ENCODE measurements at regions not wholly inside any gene's neighbourhood (a gene's known extent, or its start where the extent isn't known, plus 50 kb on each side); places are given as distances from the start of the nearest gene placed in this dataset.

DNA sequence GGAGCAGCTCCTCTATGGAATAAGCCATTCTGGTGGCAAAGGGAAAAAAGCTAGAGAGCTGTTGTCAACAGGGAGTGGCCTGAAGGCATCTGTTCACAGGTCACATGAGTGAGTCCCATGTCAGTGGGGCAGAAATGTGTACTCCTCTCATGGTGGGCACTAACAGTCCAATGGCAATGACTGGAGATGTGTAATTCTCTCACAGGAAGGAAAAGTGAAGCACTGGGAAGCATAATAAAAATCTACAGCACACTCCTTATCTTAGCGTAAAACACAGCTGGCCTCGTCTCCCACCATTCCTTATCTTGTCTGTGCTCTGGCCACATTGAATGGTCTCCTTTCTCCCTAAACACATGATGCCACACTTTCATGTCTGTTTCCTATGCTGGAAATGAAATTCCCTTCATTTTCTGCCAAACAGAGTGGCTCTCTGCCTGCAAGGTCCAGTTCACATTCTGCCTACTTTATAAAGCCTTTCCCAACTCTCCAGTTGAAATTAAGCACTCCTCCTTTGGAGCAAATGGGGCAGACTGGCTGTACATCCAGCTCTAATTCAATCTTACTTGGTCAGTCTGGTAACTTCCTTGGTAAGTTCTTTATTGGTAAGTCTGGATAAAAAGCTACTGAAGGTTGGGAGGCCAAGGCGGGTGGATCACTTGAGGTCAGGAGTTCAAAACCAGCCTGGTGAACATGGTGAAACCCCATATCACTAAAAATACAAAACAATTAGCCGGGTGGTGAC is 139.8 kb downstream of the RPL22L1 start:
- H3K79me2 ChIP-seq (ENCODE audit: control insufficient read depth, insufficient read depth, low read length): no peaks in the 10 kb centered on the region
- in situ Hi-C loops (cut with MboI) (no loop called here), intact Hi-C loops (cut with micrococcal nuclease) (loop anchor here (1.0 kb wide), 1 partner anchor 79 kb away; no protein-coding TSS in a partner anchor)
- FAIRE-seq (peak; percentile 89), DNase-seq (ENCODE audit: extremely low read depth in 1 of 4, low spot score in 3 of 4) (peak; percentile 63 to 88 (median 75)), ATAC-seq (peak; percentile 73)
- WGBS (ENCODE audit: insufficient coverage, low coverage, missing lambda C conversion rate): 11% methylated on average over 4 of the region's 4 CpGs
- no peaks in the 10 kb centered on the region for H3K27me3 ChIP-seq (ENCODE audit: control insufficient read depth in 2 of 2, insufficient read depth in 2 of 2, low read length in 2 of 2)
- H3K4me3 ChIP-seq: no peak overlapping the region
- BruUV-seq (replicated peaks): no TSS peak
- H3K4me1 ChIP-seq (replicated peaks in 1 of 2; ENCODE audit: control insufficient read depth in 2 of 2, insufficient read depth in 2 of 2, low read length in 2 of 2): peaks cover 38 to 66% of the 10 kb centered on the region in 2 experiments
- peak overlapping the region; percentile 85 for H3K27ac ChIP-seq (ENCODE audit: extremely low read depth, low read depth, low read length)
- H3K9ac ChIP-seq (ENCODE audit: insufficient read depth in 1 of 2, low read depth in 2 of 2, low read length in 2 of 2): peak overlapping the region; percentile 2 to 57; a peak in 3 of 4 replicates
- ChIA-PET CTCF (ENCODE audit: low intra/inter-chr PET ratio) (no interaction called here), POLR2A (interaction anchor here (0.6 to 2.6 kb wide), 11 partner anchors 10 to 331 kb away, joined by 3 to 18 read pairs (median 3); no protein-coding TSS in a partner anchor)
- no peaks in the 10 kb centered on the region for H3K9me1 ChIP-seq (ENCODE audit: control insufficient read depth, insufficient read depth, low read length)
- no peaks in the 10 kb centered on the region for H3K36me3 ChIP-seq (ENCODE audit: control insufficient read depth, insufficient read depth, low read length)
- H3K4me2 ChIP-seq (ENCODE audit: insufficient read depth, low read length): peak overlapping the region; percentile 78
- H2AFZ ChIP-seq (ENCODE audit: low read depth, low read length): peak overlapping the region; percentile 62
- H4K20me1 ChIP-seq (replicated peaks; ENCODE audit: control insufficient read depth, insufficient read depth, low read length): no peaks in the 10 kb centered on the region
- no peaks in the 10 kb centered on the region for H3K9me3 ChIP-seq (replicated peaks; ENCODE audit: control insufficient read depth, insufficient read depth, low read depth, low read length)
- TF ChIP-seq, protein P1, sequence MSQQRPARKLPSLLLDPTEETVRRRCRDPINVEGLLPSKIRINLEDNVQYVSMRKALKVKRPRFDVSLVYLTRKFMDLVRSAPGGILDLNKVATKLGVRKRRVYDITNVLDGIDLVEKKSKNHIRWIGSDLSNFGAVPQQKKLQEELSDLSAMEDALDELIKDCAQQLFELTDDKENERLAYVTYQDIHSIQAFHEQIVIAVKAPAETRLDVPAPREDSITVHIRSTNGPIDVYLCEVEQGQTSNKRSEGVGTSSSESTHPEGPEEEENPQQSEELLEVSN (IDR thresholded peaks at IDR 0.05; ENCODE audit: borderline replicate concordance in 1 of 2, extremely low read depth in 1 of 2, insufficient read depth in 1 of 2, insufficient read length in 1 of 2, low read depth in 1 of 2, low read length in 1 of 2, poor library complexity in 1 of 2, severe bottlenecking in 1 of 2): peak in 1 of 2 experiments; percentile 27
- TF ChIP-seq TAF9B (IDR thresholded peaks at IDR 0.05; ENCODE audit: partially characterized antibody): peak; percentile 81
- peak; percentile 93 for TF ChIP-seq NUFIP1 (IDR thresholded peaks at IDR 0.05; ENCODE audit: partially characterized antibody)
- TF ChIP-seq, protein P2, sequence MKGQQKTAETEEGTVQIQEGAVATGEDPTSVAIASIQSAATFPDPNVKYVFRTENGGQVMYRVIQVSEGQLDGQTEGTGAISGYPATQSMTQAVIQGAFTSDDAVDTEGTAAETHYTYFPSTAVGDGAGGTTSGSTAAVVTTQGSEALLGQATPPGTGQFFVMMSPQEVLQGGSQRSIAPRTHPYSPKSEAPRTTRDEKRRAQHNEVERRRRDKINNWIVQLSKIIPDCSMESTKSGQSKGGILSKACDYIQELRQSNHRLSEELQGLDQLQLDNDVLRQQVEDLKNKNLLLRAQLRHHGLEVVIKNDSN (CRISPR knock-in tag; IDR thresholded peaks at IDR 0.05): 0 out of 2 replicates have a peak, but pooled peaks have one; percentile 50
- TF ChIP-seq, protein P3, sequence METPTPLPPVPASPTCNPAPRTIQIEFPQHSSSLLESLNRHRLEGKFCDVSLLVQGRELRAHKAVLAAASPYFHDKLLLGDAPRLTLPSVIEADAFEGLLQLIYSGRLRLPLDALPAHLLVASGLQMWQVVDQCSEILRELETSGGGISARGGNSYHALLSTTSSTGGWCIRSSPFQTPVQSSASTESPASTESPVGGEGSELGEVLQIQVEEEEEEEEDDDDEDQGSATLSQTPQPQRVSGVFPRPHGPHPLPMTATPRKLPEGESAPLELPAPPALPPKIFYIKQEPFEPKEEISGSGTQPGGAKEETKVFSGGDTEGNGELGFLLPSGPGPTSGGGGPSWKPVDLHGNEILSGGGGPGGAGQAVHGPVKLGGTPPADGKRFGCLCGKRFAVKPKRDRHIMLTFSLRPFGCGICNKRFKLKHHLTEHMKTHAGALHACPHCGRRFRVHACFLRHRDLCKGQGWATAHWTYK (CRISPR knock-in tag; IDR thresholded peaks at IDR 0.05): peak; percentile 88
- no peak for TF ChIP-seq PCBP2 (IDR thresholded peaks at IDR 0.05; ENCODE audit: low read depth, low read length, poor library complexity, severe bottlenecking)
- TF ChIP-seq RAD21 (CRISPR knock-in tag; conservative IDR thresholded peaks at IDR 0.05 in 1 of 2, IDR thresholded peaks at IDR 0.05 in 1 of 2): peak; percentile 19 to 30; a peak in 3 of 4 replicates
- TF ChIP-seq ZNF583 (CRISPR knock-in tag; IDR thresholded peaks at IDR 0.05): peak; percentile 78
- TF ChIP-seq GATAD2B (IDR thresholded peaks at IDR 0.05; ENCODE audit: borderline replicate concordance): peak; percentile 87; the same call in 1 of the 2 replicates
- peak; percentile 94 for TF ChIP-seq PML (IDR thresholded peaks at IDR 0.05; ENCODE audit: low read length)
- no peak for TF ChIP-seq ATF1 (CRISPR knock-in tag; IDR thresholded peaks at IDR 0.05)
- peak; percentile 75 for TF ChIP-seq ATF1 (tag; IDR thresholded peaks at IDR 0.05)
- peak; percentile 90 for TF ChIP-seq PHB2 (IDR thresholded peaks at IDR 0.05; ENCODE audit: low read depth)
- peak; percentile 97 for TF ChIP-seq CCNT2 (IDR thresholded peaks at IDR 0.05; ENCODE audit: borderline replicate concordance, extremely low read depth, insufficient read length, low read depth, low read length)
- TF ChIP-seq, protein P4, sequence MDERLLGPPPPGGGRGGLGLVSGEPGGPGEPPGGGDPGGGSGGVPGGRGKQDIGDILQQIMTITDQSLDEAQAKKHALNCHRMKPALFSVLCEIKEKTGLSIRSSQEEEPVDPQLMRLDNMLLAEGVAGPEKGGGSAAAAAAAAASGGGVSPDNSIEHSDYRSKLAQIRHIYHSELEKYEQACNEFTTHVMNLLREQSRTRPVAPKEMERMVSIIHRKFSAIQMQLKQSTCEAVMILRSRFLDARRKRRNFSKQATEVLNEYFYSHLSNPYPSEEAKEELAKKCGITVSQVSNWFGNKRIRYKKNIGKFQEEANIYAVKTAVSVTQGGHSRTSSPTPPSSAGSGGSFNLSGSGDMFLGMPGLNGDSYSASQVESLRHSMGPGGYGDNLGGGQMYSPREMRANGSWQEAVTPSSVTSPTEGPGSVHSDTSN (CRISPR knock-in tag; IDR thresholded peaks at IDR 0.05; ENCODE audit: low read depth): no peak
- TF ChIP-seq, protein P4 (tag; conservative IDR thresholded peaks at IDR 0.05; ENCODE audit: low read depth): peak; percentile 48

Data from K562 (cell line).